Osteoblast (primary cell): ENCODE measurements at regions not wholly inside any gene's neighbourhood (a gene's known extent, or its start where the extent isn't known, plus 50 kb on each side); places are given as distances from the start of the nearest gene placed in this dataset.

ENCODE experiments used
- DNase-seq: peaks from one replicate; pipeline ENCODE4 v3.0.0; 2011; ENCODE audit warnings: low spot score, mixed read lengths; ENCODE audit not compliant: insufficient read length; ENCODE audit errors: missing footprints
- H2AFZ ChIP-seq: 2 replicates; pipeline ENCODE4 v1.6.0; 2011; ENCODE audit warnings: mild to moderate bottlenecking, low read length
- H3K27ac ChIP-seq: 2 replicates; pipeline ENCODE4 v1.5.1; 2011; ENCODE audit warnings: mild to moderate bottlenecking, low read depth, low read length, moderate library complexity
- H3K27me3 ChIP-seq: 2 replicates; pipeline ENCODE4 v1.6.0; 2012; ENCODE audit warnings: mild to moderate bottlenecking, control low read depth, inconsistent platforms, low read length, moderate library complexity; ENCODE audit not compliant: insufficient read depth
- H3K36me3 ChIP-seq: 2 replicates; pipeline ENCODE4 v1.5.1; 2011; ENCODE audit warnings: mild to moderate bottlenecking, low read length, control low read depth, moderate library complexity; ENCODE audit not compliant: insufficient read depth
- H3K4me1 ChIP-seq: 2 replicates; pipeline ENCODE4 v1.5.1; 2011; ENCODE audit warnings: mild to moderate bottlenecking, low read length, control low read depth, moderate library complexity; ENCODE audit not compliant: insufficient read depth
- H3K4me2 ChIP-seq: 2 replicates; pipeline ENCODE4 v1.6.0; 2011; ENCODE audit warnings: mild to moderate bottlenecking, low read length; ENCODE audit not compliant: insufficient read depth
- H3K4me3 ChIP-seq: fragments of 200-600 bp; sonication (generic); 3 replicates; pipeline ENCODE4 v1.5.1; 2012; ENCODE audit warnings: mild to moderate bottlenecking, low read length, inconsistent platforms; ENCODE audit not compliant: insufficient read depth
- H3K79me2 ChIP-seq: 2 replicates; pipeline ENCODE4 v1.6.0; 2012; ENCODE audit warnings: mild to moderate bottlenecking, low read length, control low read depth, inconsistent platforms; ENCODE audit not compliant: insufficient read depth
- H3K9me3 ChIP-seq: 2 replicates; pipeline ENCODE4 v1.5.1; 2011; ENCODE audit warnings: low read depth, low read length, control low read depth
- H4K20me1 ChIP-seq: 2 replicates; pipeline ENCODE4 v1.6.0; 2012; ENCODE audit warnings: mild to moderate bottlenecking, low read length, control low read depth; ENCODE audit not compliant: insufficient read depth
- CTCF ChIP-seq: IDR thresholded peaks from 2 replicates; pipeline ENCODE4 v1.5.1; 2011; ENCODE audit warnings: mild to moderate bottlenecking, low read depth, low read length, moderate library complexity; ENCODE audit errors: extremely low read depth

GRCh38 chr10:78515038-78515872 lies 481.6 kb downstream of the RPS24 start:
- no peak overlapping the region for H2AFZ ChIP-seq
- DNase-seq: no peak
- no peaks in the 10 kb centered on the region for H3K9me3 ChIP-seq
- no peak overlapping the region for H3K4me2 ChIP-seq
- no peak for TF ChIP-seq CTCF
- no peaks in the 10 kb centered on the region for H3K27me3 ChIP-seq
- no peaks in the 10 kb centered on the region for H3K79me2 ChIP-seq
- peaks cover 7% of the 10 kb centered on the region for H3K4me1 ChIP-seq
- no peaks in the 10 kb centered on the region for H3K36me3 ChIP-seq
- no peaks in the 10 kb centered on the region for H4K20me1 ChIP-seq
- no peak overlapping the region for H3K27ac ChIP-seq
- H3K4me3 ChIP-seq: no peak overlapping the region

- no peak overlapping the region for H3K4me2 ChIP-seq
- H3K4me3 ChIP-seq: no peak overlapping the region
- H3K27me3 ChIP-seq: no peaks in the 10 kb centered on the region
- H3K79me2 ChIP-seq: no peaks in the 10 kb centered on the region
- H4K20me1 ChIP-seq: no peaks in the 10 kb centered on the region
- H2AFZ ChIP-seq: no peak overlapping the region
- no peak for DNase-seq
- H3K4me1 ChIP-seq: peaks cover 7% of the 10 kb centered on the region
- no peaks in the 10 kb centered on the region for H3K36me3 ChIP-seq
- H3K9me3 ChIP-seq: no peaks in the 10 kb centered on the region
- no peak for TF ChIP-seq CTCF
- H3K27ac ChIP-seq: no peak overlapping the region
Observed at GRCh38 chr10:78515873-78516153, 482.1 kb downstream of the RPS24 start.

- Histone ChIP-seq H3K4me1 (peaks cover 11% of the 10 kb centered on the region), H3K4me2 (no peak overlapping the region), H3K36me3 (no peaks in the 10 kb centered on the region), H3K9me3 (no peaks in the 10 kb centered on the region), H2AFZ (no peak overlapping the region), H3K27ac (no peak overlapping the region), H3K4me3 (no peak overlapping the region), H3K27me3 (no peaks in the 10 kb centered on the region), H4K20me1 (no peaks in the 10 kb centered on the region), H3K79me2 (no peaks in the 10 kb centered on the region)
- no peak for TF ChIP-seq CTCF
- no peak for DNase-seq
Observed at GRCh38 chr10:78516236-78516635, 482.6 kb downstream of the RPS24 start.

- H3K79me2 ChIP-seq: no peaks in the 10 kb centered on the region
- no peaks in the 10 kb centered on the region for H3K27me3 ChIP-seq
- DNase-seq: no peak
- H2AFZ ChIP-seq: no peak overlapping the region
- no peaks in the 10 kb centered on the region for H3K9me3 ChIP-seq
- no peak overlapping the region for H3K4me3 ChIP-seq
- no peaks in the 10 kb centered on the region for H4K20me1 ChIP-seq
- H3K36me3 ChIP-seq: no peaks in the 10 kb centered on the region
- H3K4me1 ChIP-seq: peaks cover 8% of the 10 kb centered on the region
- H3K27ac ChIP-seq: no peak overlapping the region
- no peak for TF ChIP-seq CTCF
- no peak overlapping the region for H3K4me2 ChIP-seq
Observed at GRCh38 chr10:78516756-78517155, 483.1 kb downstream of the RPS24 start.
